CD4-positive, alpha-beta T cell (primary cell): ENCODE measurements at regions not wholly inside any gene's neighbourhood (a gene's known extent, or its start where the extent isn't known, plus 50 kb on each side); places are given as distances from the start of the nearest gene placed in this dataset.

ENCODE experiments used
- ATAC-seq: fragments of 200-7000 bp; cut with Tn5 transposase; one replicate; pipeline ENCODE4 v1.10.0; 2022; ENCODE audit warnings: mild to moderate bottlenecking; ENCODE audit not compliant: poor library complexity
- CTCF ChIA-PET: fragments of 350-600 bp; sonication (Branson Sonifier 250); formaldehyde crosslinking; loops from one replicate; lab custom pipeline; 2021; ENCODE audit warnings: antibody characterized with exemption, inconsistent platforms; lab: Charles Lee
- POLR2A ChIA-PET: fragments of 350-600 bp; sonication (Branson Sonifier 250); formaldehyde crosslinking; loops from one replicate; lab custom pipeline; 2021; ENCODE audit warnings: antibody characterized with exemption, inconsistent platforms; lab: Charles Lee
- DNase-seq, 14 experiments: peaks; one replicate each; pipeline ENCODE4 v3.0.0-alpha.2; 2013 to 2020; ENCODE audit warnings: mixed read lengths in 2 of 14
- H3K27ac ChIP-seq, 2 donors: one replicate each; pipeline versions ENCODE4 v1.5.1 to v1.7.0; 2013; ENCODE audit warnings: low read length in 2 of 2, low read depth in 1 of 2, mild to moderate bottlenecking in 1 of 2
- H3K27me3 ChIP-seq, 2 experiments: 1 replicate in 1 of 2; 2 replicates in 1 of 2; pipeline versions ENCODE4 v1.6.1 to v1.7.0; 2013; ENCODE audit warnings: low read length in 2 of 2, control low read depth in 1 of 2, mild to moderate bottlenecking in 1 of 2, moderate library complexity in 1 of 2; ENCODE audit not compliant: insufficient read depth in 2 of 2, control insufficient read depth in 1 of 2
- H3K36me3 ChIP-seq: one replicate; pipeline ENCODE4 v1.6.1; 2013; ENCODE audit warnings: low read length, control low read depth; ENCODE audit not compliant: insufficient read depth
- H3K4me1 ChIP-seq: one replicate; pipeline ENCODE4 v1.6.1; 2013; ENCODE audit warnings: low read length, control low read depth; ENCODE audit not compliant: insufficient read depth
- H3K4me3 ChIP-seq: one replicate; pipeline ENCODE4 v1.5.1; 2013; ENCODE audit warnings: mild to moderate bottlenecking, low read length, moderate library complexity
- H3K9me3 ChIP-seq, 2 experiments: 1 replicate in 1 of 2; 2 replicates in 1 of 2; pipeline versions ENCODE4 v1.6.1 to v1.7.0; 2013; ENCODE audit warnings: low read length in 2 of 2, mild to moderate bottlenecking in 2 of 2, control low read depth in 1 of 2, moderate library complexity in 1 of 2; ENCODE audit not compliant: control insufficient read depth in 1 of 2, insufficient read depth in 1 of 2
- H3K27ac Mint-ChIP-seq: one replicate; pipeline ENCODE4 v1.8.0; 2020; ENCODE audit warnings: mixed read lengths
- H3K27me3 Mint-ChIP-seq: one replicate; pipeline ENCODE4 v1.8.0; 2021; ENCODE audit warnings: mixed read lengths
- H3K36me3 Mint-ChIP-seq: one replicate; pipeline ENCODE4 v1.8.0; 2021; ENCODE audit warnings: low read depth, mixed read lengths
- H3K4me1 Mint-ChIP-seq: one replicate; pipeline ENCODE4 v1.8.0; 2021; ENCODE audit warnings: low read depth, mixed read lengths
- H3K4me3 Mint-ChIP-seq: one replicate; pipeline ENCODE4 v1.8.0; 2020; ENCODE audit warnings: mild to moderate bottlenecking, mixed read lengths
- H3K9me3 Mint-ChIP-seq: one replicate; pipeline ENCODE4 v1.8.0; 2020; ENCODE audit warnings: mixed read lengths
- intact Hi-C, 2 experiments: fragments of 100-400 bp; cut with DNase I in 1 of 2; cut with micrococcal nuclease in 1 of 2; formaldehyde crosslinking; loops; one replicate each; pipeline versions ENCODE4 v1.15.1 to v1.9.0; 2023 to 2025; cut with DNase I, micrococcal nuclease
- TF ChIP-seq, protein P1 (sequence below): fragments of 200-600 bp; IDR thresholded peaks from one replicate; pipeline ENCODE4 v1.8.0; 2022; ENCODE audit warnings: antibody characterized with exemption, mild to moderate bottlenecking

DNA sequence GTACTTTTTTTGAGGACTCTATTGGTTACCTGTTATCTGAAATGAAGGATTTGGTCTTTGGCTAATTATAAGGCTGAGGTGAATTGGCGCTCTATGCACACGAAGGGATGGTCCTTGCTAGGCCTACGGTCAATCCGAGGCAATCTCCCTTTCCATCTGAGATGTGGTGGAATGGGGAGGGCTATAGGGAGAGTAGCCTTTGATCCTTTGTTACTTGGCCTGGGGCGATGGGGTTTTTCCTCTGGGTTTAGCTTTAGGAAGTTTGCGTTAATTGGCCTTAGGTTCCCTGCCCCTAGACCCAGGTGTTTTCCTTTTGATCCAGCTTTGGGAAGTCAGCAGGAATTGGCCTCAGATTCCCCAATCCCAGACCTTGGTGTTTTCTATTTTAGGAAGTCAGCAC lies 102.1 kb upstream of the C9orf72 start:
- no peak for DNase-seq
- ATAC-seq, result no peak
- no peak overlapping the region for H3K27ac ChIP-seq
- H3K27me3 Mint-ChIP-seq, result no peaks in the 10 kb centered on the region
- no peak overlapping the region for H3K4me3 Mint-ChIP-seq
- POLR2A ChIA-PET, result no interaction called here
- intact Hi-C loops, result no loop called here
- H3K9me3 ChIP-seq, result no peaks in the 10 kb centered on the region
- H3K36me3 ChIP-seq, result no peaks in the 10 kb centered on the region
- no peaks in the 10 kb centered on the region for H3K27me3 ChIP-seq
- TF ChIP-seq, protein P1, sequence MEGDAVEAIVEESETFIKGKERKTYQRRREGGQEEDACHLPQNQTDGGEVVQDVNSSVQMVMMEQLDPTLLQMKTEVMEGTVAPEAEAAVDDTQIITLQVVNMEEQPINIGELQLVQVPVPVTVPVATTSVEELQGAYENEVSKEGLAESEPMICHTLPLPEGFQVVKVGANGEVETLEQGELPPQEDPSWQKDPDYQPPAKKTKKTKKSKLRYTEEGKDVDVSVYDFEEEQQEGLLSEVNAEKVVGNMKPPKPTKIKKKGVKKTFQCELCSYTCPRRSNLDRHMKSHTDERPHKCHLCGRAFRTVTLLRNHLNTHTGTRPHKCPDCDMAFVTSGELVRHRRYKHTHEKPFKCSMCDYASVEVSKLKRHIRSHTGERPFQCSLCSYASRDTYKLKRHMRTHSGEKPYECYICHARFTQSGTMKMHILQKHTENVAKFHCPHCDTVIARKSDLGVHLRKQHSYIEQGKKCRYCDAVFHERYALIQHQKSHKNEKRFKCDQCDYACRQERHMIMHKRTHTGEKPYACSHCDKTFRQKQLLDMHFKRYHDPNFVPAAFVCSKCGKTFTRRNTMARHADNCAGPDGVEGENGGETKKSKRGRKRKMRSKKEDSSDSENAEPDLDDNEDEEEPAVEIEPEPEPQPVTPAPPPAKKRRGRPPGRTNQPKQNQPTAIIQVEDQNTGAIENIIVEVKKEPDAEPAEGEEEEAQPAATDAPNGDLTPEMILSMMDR, result no peak
- no peaks in the 10 kb centered on the region for H3K9me3 Mint-ChIP-seq
- H3K36me3 Mint-ChIP-seq, result no peaks in the 10 kb centered on the region
- H3K27ac Mint-ChIP-seq, result no peak overlapping the region
- H3K4me3 ChIP-seq, result no peak overlapping the region
- no peaks in the 10 kb centered on the region for H3K4me1 Mint-ChIP-seq
- no peaks in the 10 kb centered on the region for H3K4me1 ChIP-seq
- CTCF ChIA-PET, result no interaction called here

DNA sequence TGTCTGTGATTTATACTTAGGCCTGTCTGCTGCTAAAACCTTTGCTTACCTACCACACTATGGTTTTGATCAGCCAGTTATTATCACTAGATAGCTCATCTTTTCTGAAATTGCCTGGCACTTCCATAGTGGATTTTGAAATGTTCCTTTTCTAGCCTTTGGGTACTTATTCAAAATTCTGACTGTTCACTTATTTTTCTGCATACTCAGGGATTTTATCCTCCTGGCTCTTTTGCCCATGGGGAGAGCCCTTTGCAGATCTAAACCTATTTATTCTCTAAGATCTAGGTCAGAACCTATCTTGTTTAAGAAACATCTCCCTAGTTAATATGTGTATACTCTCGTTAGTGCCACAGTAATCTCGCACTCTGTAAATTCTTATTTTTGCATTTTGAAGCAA lies 103.5 kb upstream of the C9orf72 start:
- no peaks in the 10 kb centered on the region for H3K9me3 ChIP-seq
- no peak overlapping the region for H3K27ac ChIP-seq
- H3K27me3 ChIP-seq, result no peaks in the 10 kb centered on the region
- POLR2A ChIA-PET, result no interaction called here
- Mint-ChIP-seq H3K9me3 (no peaks in the 10 kb centered on the region), H3K27ac (no peak overlapping the region), H3K27me3 (no peaks in the 10 kb centered on the region), H3K4me3 (no peak overlapping the region), H3K4me1 (no peaks in the 10 kb centered on the region), H3K36me3 (no peaks in the 10 kb centered on the region)
- DNase-seq, result no peak
- CTCF ChIA-PET, result no interaction called here
- no peak for ATAC-seq
- intact Hi-C loops, result no loop called here
- H3K4me3 ChIP-seq, result no peak overlapping the region
- TF ChIP-seq, protein P1, result no peak
- no peaks in the 10 kb centered on the region for H3K36me3 ChIP-seq
- H3K4me1 ChIP-seq, result no peaks in the 10 kb centered on the region

DNA sequence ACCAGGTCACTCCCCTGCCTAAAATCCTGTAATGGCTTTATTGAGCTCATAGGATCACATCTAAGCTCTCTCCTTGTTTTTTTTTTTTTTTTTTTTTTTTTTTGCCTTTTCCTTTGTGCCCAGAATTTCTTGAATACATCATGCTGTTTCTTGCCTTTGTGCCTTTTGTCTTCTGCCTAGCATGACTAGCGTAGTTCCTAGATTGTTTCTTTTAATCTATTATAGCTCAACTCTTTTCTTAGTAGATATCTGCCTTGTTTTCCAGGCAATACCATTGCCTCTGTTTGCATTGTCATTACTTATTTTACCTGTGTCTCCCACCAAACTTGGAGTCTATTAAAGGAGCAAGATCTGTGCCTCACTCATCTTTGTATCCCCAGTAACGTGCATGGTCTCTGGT lies 106.1 kb upstream of the C9orf72 start:
- Histone ChIP-seq H3K9me3 (no peaks in the 10 kb centered on the region), H3K4me1 (no peaks in the 10 kb centered on the region), H3K4me3 (no peak overlapping the region), H3K27me3 (no peaks in the 10 kb centered on the region), H3K27ac (no peak overlapping the region), H3K36me3 (no peaks in the 10 kb centered on the region)
- no peak overlapping the region for H3K4me3 Mint-ChIP-seq
- H3K36me3 Mint-ChIP-seq, result no peaks in the 10 kb centered on the region
- CTCF ChIA-PET, result no interaction called here
- intact Hi-C loops, result no loop called here
- TF ChIP-seq, protein P1, result no peak
- H3K9me3 Mint-ChIP-seq, result no peaks in the 10 kb centered on the region
- no peaks in the 10 kb centered on the region for H3K4me1 Mint-ChIP-seq
- no peaks in the 10 kb centered on the region for H3K27me3 Mint-ChIP-seq
- no peak overlapping the region for H3K27ac Mint-ChIP-seq
- ATAC-seq (no peak), DNase-seq (no peak)
- POLR2A ChIA-PET, result no interaction called here
